OCI-LY3 (cell line): ENCODE measurements at regions not wholly inside any gene's neighbourhood (a gene's known extent, or its start where the extent isn't known, plus 50 kb on each side); places are given as distances from the start of the nearest gene placed in this dataset.
"Not testable (repeated sequence)": the region's sequence is repeated elsewhere in the genome, so short reads cannot be mapped to it uniquely, and the experiment has no call there.

ENCODE experiments used
- H2AFZ ChIP-seq: fragments of 200-600, 300-600 bp; shearing (Covaris generic); 2 replicates; pipeline ENCODE4 v1.6.0; 2014; ENCODE audit warnings: antibody characterized with exemption, low read depth, low read length
- H3K27ac ChIP-seq: fragments of 200-600, 300-600 bp; sonication (generic); 2 replicates; pipeline ENCODE4 v1.5.1; 2014; ENCODE audit warnings: mild to moderate bottlenecking, low read length, moderate library complexity, mixed read lengths
- H3K27me3 ChIP-seq: fragments of 200-600, 300-600 bp; sonication (generic); 2 replicates; pipeline ENCODE4 v1.6.1; 2014; ENCODE audit warnings: low read depth, low read length, mixed read lengths
- H3K36me3 ChIP-seq: fragments of 200-600, 300-600 bp; sonication (generic); replicated peaks from 2 replicates; pipeline ENCODE3; 2014; ENCODE audit warnings: low read depth, low read length, mixed read lengths
- H3K4me1 ChIP-seq: fragments of 300-600, 200-600 bp; sonication (generic); 2 replicates; pipeline ENCODE4 v1.6.1; 2014; ENCODE audit warnings: low read length, mixed read lengths
- H3K4me2 ChIP-seq: fragments of 200-600, 300-600 bp; sonication (generic); 2 replicates; pipeline ENCODE4 v1.6.1; 2014; ENCODE audit warnings: low read length, mixed read lengths
- H3K4me3 ChIP-seq: fragments of 300-600, 200-600 bp; sonication (generic); 2 replicates; pipeline ENCODE4 v1.5.1; 2014; ENCODE audit warnings: antibody characterized with exemption, mild to moderate bottlenecking, low read length, moderate library complexity
- H3K79me2 ChIP-seq: fragments of 300-600, 200-600 bp; shearing (Covaris generic); 2 replicates; pipeline ENCODE4 v1.6.1; 2014; ENCODE audit warnings: mild to moderate bottlenecking, low read length, mixed read lengths
- H3K9ac ChIP-seq: fragments of 300-600, 200-600 bp; shearing (Covaris generic); 2 replicates; pipeline ENCODE4 v1.6.0; 2014; ENCODE audit warnings: mild to moderate bottlenecking, low read length, moderate library complexity
- H3K9me3 ChIP-seq: fragments of 200-600, 300-600 bp; shearing (Covaris generic); 2 replicates; pipeline ENCODE4 v1.6.1; 2014; ENCODE audit warnings: low read length, mixed read lengths; ENCODE audit not compliant: insufficient read depth
- H4K20me1 ChIP-seq: fragments of 200-600, 300-600 bp; sonication (generic); 2 replicates; pipeline ENCODE4 v1.6.1; 2016; ENCODE audit warnings: low read length, mixed read lengths; ENCODE audit not compliant: insufficient read depth
- CTCF ChIP-seq: fragments of 200-600, 300-600 bp; sonication (generic); IDR thresholded peaks from 2 replicates; pipeline ENCODE4 v1.5.1; 2014; ENCODE audit warnings: antibody characterized with exemption, low read length, low read depth
- EZH2phosphoT487 ChIP-seq: fragments of 200-600 bp; shearing (Covaris generic); IDR thresholded peaks from 2 replicates; pipeline ENCODE4 v1.6.1; 2018; ENCODE audit warnings: antibody characterized with exemption, mixed run types, low read depth

- no peak overlapping the region for H3K27ac ChIP-seq
- H3K27me3 ChIP-seq = no peaks in the 10 kb centered on the region
- H3K9me3 ChIP-seq = no peaks in the 10 kb centered on the region
- H3K4me2 ChIP-seq = no peak overlapping the region
- no peak overlapping the region for H3K9ac ChIP-seq
- no peak overlapping the region for H2AFZ ChIP-seq
- no peaks in the 10 kb centered on the region for H3K36me3 ChIP-seq
- TF ChIP-seq CTCF = no peak
- TF ChIP-seq EZH2phosphoT487 = no peak
- no peaks in the 10 kb centered on the region for H3K4me1 ChIP-seq
- no peak overlapping the region for H3K4me3 ChIP-seq
- H3K79me2 ChIP-seq = no peaks in the 10 kb centered on the region
- no peaks in the 10 kb centered on the region for H4K20me1 ChIP-seq
Observed at GRCh38 chr2:65762068-65762467, 329.7 kb upstream of the SPRED2 start.

- no peaks in the 10 kb centered on the region for H3K36me3 ChIP-seq
- no peaks in the 10 kb centered on the region for H3K27me3 ChIP-seq
- no peak overlapping the region for H3K27ac ChIP-seq
- TF ChIP-seq CTCF = no peak
- no peak for TF ChIP-seq EZH2phosphoT487
- no peaks in the 10 kb centered on the region for H4K20me1 ChIP-seq
- H3K9ac ChIP-seq = no peak overlapping the region
- H3K79me2 ChIP-seq = no peaks in the 10 kb centered on the region
- H3K4me1 ChIP-seq = no peaks in the 10 kb centered on the region
- H3K4me2 ChIP-seq = no peak overlapping the region
- H3K9me3 ChIP-seq = no peaks in the 10 kb centered on the region
- H3K4me3 ChIP-seq = no peak overlapping the region
- H2AFZ ChIP-seq = no peak overlapping the region
Observed at GRCh38 chr2:65754219-65754618, 321.8 kb upstream of the SPRED2 start.

- Histone ChIP-seq H4K20me1 (no peaks in the 10 kb centered on the region), H3K27me3 (no peaks in the 10 kb centered on the region), H3K27ac (no peak overlapping the region), H3K4me2 (no peak overlapping the region), H3K9ac (no peak overlapping the region), H3K9me3 (no peaks in the 10 kb centered on the region), H2AFZ (no peak overlapping the region), H3K79me2 (no peaks in the 10 kb centered on the region), H3K4me3 (no peak overlapping the region), H3K4me1 (no peaks in the 10 kb centered on the region), H3K36me3 (no peaks in the 10 kb centered on the region)
- TF ChIP-seq CTCF (no peak), EZH2phosphoT487 (no peak)
Observed at GRCh38 chr2:65751408-65751807, 319.0 kb upstream of the SPRED2 start.

GRCh38 chr2:65749545-65749944 is 317.1 kb upstream of the SPRED2 start:
- no peak overlapping the region for H2AFZ ChIP-seq
- TF ChIP-seq CTCF = no peak
- no peak for TF ChIP-seq EZH2phosphoT487
- no peaks in the 10 kb centered on the region for H3K27me3 ChIP-seq
- no peaks in the 10 kb centered on the region for H3K9me3 ChIP-seq
- no peak overlapping the region for H3K4me2 ChIP-seq
- H3K4me3 ChIP-seq = no peak overlapping the region
- no peaks in the 10 kb centered on the region for H3K36me3 ChIP-seq
- H3K27ac ChIP-seq = no peak overlapping the region
- H3K9ac ChIP-seq = no peak overlapping the region
- no peaks in the 10 kb centered on the region for H3K79me2 ChIP-seq
- H4K20me1 ChIP-seq = no peaks in the 10 kb centered on the region
- no peaks in the 10 kb centered on the region for H3K4me1 ChIP-seq

GRCh38 chr2:65747875-65748274 is 315.5 kb upstream of the SPRED2 start:
- H3K4me3 ChIP-seq, H3K9me3 ChIP-seq, H3K4me2 ChIP-seq, H3K9ac ChIP-seq, H3K36me3 ChIP-seq, H3K79me2 ChIP-seq, H3K27ac ChIP-seq, H3K27me3 ChIP-seq, H3K4me1 ChIP-seq, H2AFZ ChIP-seq, H4K20me1 ChIP-seq: not testable (repeated sequence)
